Prostate gland (tissue), 2 donors: ENCODE measurements at regions not wholly inside any gene's neighbourhood (a gene's known extent, or its start where the extent isn't known, plus 50 kb on each side); places are given as distances from the start of the nearest gene placed in this dataset.

Experiments
- POLR2A ChIP-seq: fragments of 450-650 bp; IDR thresholded peaks from one replicate; pipeline ENCODE4 v1.6.1; 2016; ENCODE audit warnings: antibody characterized with exemption, mild to moderate bottlenecking
- POLR2AphosphoS5 ChIP-seq: sonication (generic); formaldehyde crosslinking; IDR thresholded peaks from one replicate; pipeline ENCODE4 v1.6.1; 2017; ENCODE audit warnings: antibody characterized with exemption
- TF ChIP-seq, protein P1 (sequence below), 4 experiments: fragments of 200-600 bp in 2 of 4; fragments of 450-650 bp in 2 of 4; sonication (generic) in 2 of 4; IDR thresholded peaks; 1 replicate in 3 of 4; 2 replicates in 1 of 4; pipeline ENCODE4 v1.5.1; 2016 to 2019; ENCODE audit warnings: antibody characterized with exemption in 4 of 4, mild to moderate bottlenecking in 2 of 4, moderate library complexity in 2 of 4

DNA sequence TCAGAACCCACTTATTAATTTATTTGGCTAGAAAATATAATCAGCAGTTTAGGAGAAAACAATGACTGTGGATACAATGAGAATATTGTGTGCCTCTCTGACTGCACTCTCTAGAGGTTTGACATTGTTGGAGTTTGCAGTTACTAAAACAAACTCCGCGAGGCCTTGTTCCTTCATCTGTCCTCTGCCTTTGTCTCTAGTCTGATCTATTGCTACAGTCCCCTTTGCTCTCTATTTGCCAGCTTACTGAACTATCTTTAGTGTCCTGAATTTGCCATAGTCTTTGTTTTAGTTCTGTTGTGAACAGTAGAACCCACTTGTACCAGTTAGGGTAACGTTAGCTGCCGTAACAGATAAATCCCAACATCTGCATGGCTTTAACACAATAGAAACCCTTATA, 81.4 kb upstream of the RPS6KA3 start:
- TF ChIP-seq, protein P1, sequence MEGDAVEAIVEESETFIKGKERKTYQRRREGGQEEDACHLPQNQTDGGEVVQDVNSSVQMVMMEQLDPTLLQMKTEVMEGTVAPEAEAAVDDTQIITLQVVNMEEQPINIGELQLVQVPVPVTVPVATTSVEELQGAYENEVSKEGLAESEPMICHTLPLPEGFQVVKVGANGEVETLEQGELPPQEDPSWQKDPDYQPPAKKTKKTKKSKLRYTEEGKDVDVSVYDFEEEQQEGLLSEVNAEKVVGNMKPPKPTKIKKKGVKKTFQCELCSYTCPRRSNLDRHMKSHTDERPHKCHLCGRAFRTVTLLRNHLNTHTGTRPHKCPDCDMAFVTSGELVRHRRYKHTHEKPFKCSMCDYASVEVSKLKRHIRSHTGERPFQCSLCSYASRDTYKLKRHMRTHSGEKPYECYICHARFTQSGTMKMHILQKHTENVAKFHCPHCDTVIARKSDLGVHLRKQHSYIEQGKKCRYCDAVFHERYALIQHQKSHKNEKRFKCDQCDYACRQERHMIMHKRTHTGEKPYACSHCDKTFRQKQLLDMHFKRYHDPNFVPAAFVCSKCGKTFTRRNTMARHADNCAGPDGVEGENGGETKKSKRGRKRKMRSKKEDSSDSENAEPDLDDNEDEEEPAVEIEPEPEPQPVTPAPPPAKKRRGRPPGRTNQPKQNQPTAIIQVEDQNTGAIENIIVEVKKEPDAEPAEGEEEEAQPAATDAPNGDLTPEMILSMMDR (IDR thresholded peaks at IDR 0.05), result no peak
- TF ChIP-seq POLR2A, result no peak
- no peak for TF ChIP-seq POLR2AphosphoS5
